Gastroesophageal sphincter (tissue), 3 donors: ENCODE measurements at regions not wholly inside any gene's neighbourhood (a gene's known extent, or its start where the extent isn't known, plus 50 kb on each side); places are given as distances from the start of the nearest gene placed in this dataset.

ENCODE experiments used
- POLR2AphosphoS5 ChIP-seq: sonication (generic); formaldehyde crosslinking; IDR thresholded peaks from one replicate; pipeline ENCODE4 v1.6.1; 2017; ENCODE audit warnings: antibody characterized with exemption
- TF ChIP-seq, protein P1 (sequence below), 4 experiments: fragments of 200-600 bp in 2 of 4; fragments of 450-650 bp in 2 of 4; sonication (generic) in 1 of 4; IDR thresholded peaks; one replicate each; pipeline ENCODE4 v1.5.1; 2017 to 2019; ENCODE audit warnings: antibody characterized with exemption in 4 of 4, mild to moderate bottlenecking in 2 of 4, moderate library complexity in 2 of 4

DNA sequence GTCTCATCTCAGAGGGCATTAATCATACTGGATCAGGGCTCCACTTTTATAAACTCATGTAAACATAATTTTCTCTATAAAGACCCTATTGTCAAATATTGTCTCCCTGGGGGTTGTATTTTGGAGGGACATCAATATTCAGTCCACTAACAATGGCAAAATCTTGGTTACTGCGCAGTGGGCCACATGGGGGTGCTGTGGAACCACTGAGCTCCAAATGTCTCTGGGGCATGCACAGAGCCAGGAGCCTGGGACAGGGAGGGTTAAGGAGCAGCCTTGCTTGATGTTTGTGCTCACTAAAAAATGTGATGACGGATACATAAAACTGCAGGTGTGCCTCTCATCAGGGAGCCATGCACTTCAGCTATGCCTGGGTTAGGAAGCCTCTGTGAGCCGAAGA lies 62.1 kb upstream of the PRSS58 start:
- TF ChIP-seq POLR2AphosphoS5, result no peak
- TF ChIP-seq, protein P1, sequence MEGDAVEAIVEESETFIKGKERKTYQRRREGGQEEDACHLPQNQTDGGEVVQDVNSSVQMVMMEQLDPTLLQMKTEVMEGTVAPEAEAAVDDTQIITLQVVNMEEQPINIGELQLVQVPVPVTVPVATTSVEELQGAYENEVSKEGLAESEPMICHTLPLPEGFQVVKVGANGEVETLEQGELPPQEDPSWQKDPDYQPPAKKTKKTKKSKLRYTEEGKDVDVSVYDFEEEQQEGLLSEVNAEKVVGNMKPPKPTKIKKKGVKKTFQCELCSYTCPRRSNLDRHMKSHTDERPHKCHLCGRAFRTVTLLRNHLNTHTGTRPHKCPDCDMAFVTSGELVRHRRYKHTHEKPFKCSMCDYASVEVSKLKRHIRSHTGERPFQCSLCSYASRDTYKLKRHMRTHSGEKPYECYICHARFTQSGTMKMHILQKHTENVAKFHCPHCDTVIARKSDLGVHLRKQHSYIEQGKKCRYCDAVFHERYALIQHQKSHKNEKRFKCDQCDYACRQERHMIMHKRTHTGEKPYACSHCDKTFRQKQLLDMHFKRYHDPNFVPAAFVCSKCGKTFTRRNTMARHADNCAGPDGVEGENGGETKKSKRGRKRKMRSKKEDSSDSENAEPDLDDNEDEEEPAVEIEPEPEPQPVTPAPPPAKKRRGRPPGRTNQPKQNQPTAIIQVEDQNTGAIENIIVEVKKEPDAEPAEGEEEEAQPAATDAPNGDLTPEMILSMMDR (IDR thresholded peaks at IDR 0.05), result no peak
